SK-N-SH (cell line): ENCODE measurements at regions not wholly inside any gene's neighbourhood (a gene's known extent, or its start where the extent isn't known, plus 50 kb on each side); places are given as distances from the start of the nearest gene placed in this dataset.

ENCODE experiments used
- CTCF ChIA-PET: fragments of 300-600, 350-600 bp; formaldehyde crosslinking; extraction: SDS; loops from one replicate; lab custom pipeline; 2021; lab: Yijun Ruan, JAX
- POLR2A ChIA-PET: fragments of 350-600 bp; sonication (Branson Sonifier 250); formaldehyde crosslinking; extraction: SDS; loops from one replicate; lab custom pipeline; 2020; ENCODE audit warnings: antibody characterized with exemption, inconsistent platforms; lab: Yijun Ruan, JAX
- DNase-seq: peaks from one replicate; pipeline ENCODE4 v3.0.0; 2012
- H2AFZ ChIP-seq: fragments of 200-600 bp; sonication (generic); 2 replicates; pipeline ENCODE4 v1.8.1; 2016; ENCODE audit warnings: antibody characterized with exemption, mild to moderate bottlenecking, low read depth
- H3F3A ChIP-seq: fragments of 200-600 bp; sonication (generic); replicated peaks from 2 replicates; pipeline ENCODE3; 2016; ENCODE audit warnings: antibody characterized with exemption, mild to moderate bottlenecking; ENCODE audit not compliant: insufficient read depth
- H3K27ac ChIP-seq, 2 experiments: fragments of 200-500 bp in 1 of 2; fragments of 200-600 bp in 1 of 2; sonication (Bioruptor generic) in 1 of 2; sonication (generic), shearing (Covaris generic) in 1 of 2; 2 replicates each; pipeline versions ENCODE4 v1.5.1 to v1.6.1; 2014 to 2016; ENCODE audit warnings: low read depth in 2 of 2, inconsistent platforms in 1 of 2, low read length in 1 of 2, mild to moderate bottlenecking in 1 of 2, mixed read lengths in 1 of 2
- H3K27me3 ChIP-seq: fragments of 200-600 bp; sonication (generic), shearing (Covaris generic); 2 replicates; pipeline ENCODE4 v1.6.1; 2016; ENCODE audit warnings: mixed run types; ENCODE audit not compliant: insufficient read depth
- H3K36me3 ChIP-seq, 2 experiments: fragments of 200-500 bp in 1 of 2; fragments of 200-600 bp in 1 of 2; sonication (Bioruptor generic) in 1 of 2; sonication (generic) in 1 of 2; replicated peaks in 1 of 2; 2 replicates each; pipeline versions ENCODE3 to v1.5.1; 2014 to 2016; ENCODE audit warnings: low read length in 1 of 2, mild to moderate bottlenecking in 1 of 2; ENCODE audit not compliant: insufficient read depth in 2 of 2, control insufficient read depth in 1 of 2
- H3K4me1 ChIP-seq, 2 experiments: fragments of 200-500 bp in 1 of 2; fragments of 200-600 bp in 1 of 2; sonication (Bioruptor generic) in 1 of 2; sonication (generic), shearing (Covaris generic) in 1 of 2; 2 replicates each; pipeline versions ENCODE4 v1.5.1 to v1.6.1; 2014 to 2016; ENCODE audit warnings: low read depth in 1 of 2, low read length in 1 of 2, mixed run types in 1 of 2; ENCODE audit not compliant: insufficient read depth in 2 of 2, control insufficient read depth in 1 of 2
- H3K4me2 ChIP-seq: fragments of 200-600 bp; sonication (generic), shearing (Covaris generic); 2 replicates; pipeline ENCODE4 v1.6.1; 2017; ENCODE audit warnings: mixed run types
- H3K4me3 ChIP-seq, 2 experiments: fragments of 200-500 bp in 1 of 2; fragments of 200-600 bp in 1 of 2; sonication (Bioruptor generic) in 1 of 2; sonication (generic), shearing (Covaris generic) in 1 of 2; 2 replicates each; pipeline versions ENCODE4 v1.5.1 to v1.8.1; 2014 to 2016; ENCODE audit warnings: low read depth in 2 of 2, inconsistent platforms in 1 of 2, low read length in 1 of 2, mild to moderate bottlenecking in 1 of 2, mixed read lengths in 1 of 2, moderate library complexity in 1 of 2
- H3K79me2 ChIP-seq: fragments of 200-600 bp; sonication (generic); 2 replicates; pipeline ENCODE4 v1.8.1; 2017; ENCODE audit warnings: mild to moderate bottlenecking; ENCODE audit not compliant: insufficient read depth
- H3K9ac ChIP-seq: fragments of 200-600 bp; sonication (generic); 2 replicates; pipeline ENCODE4 v1.6.1; 2017; ENCODE audit warnings: mixed run types
- H3K9me2 ChIP-seq: fragments of 200-600 bp; sonication (generic); 2 replicates; pipeline ENCODE4 v1.6.1; 2017; ENCODE audit warnings: mixed run types
- H3K9me3 ChIP-seq: fragments of 200-600 bp; sonication (generic); 2 replicates; pipeline ENCODE4 v1.6.1; 2017; ENCODE audit warnings: mixed run types, mild to moderate bottlenecking, moderate library complexity
- H4K20me1 ChIP-seq: fragments of 200-600 bp; sonication (generic); 2 replicates; pipeline ENCODE4 v1.6.1; 2017; ENCODE audit warnings: mild to moderate bottlenecking, mixed run types; ENCODE audit not compliant: insufficient read depth
- ELF1 ChIP-seq: IDR thresholded peaks from 2 replicates; pipeline ENCODE4 v1.4.0; 2012
- EZH2phosphoT487 ChIP-seq: fragments of 200-600 bp; sonication (generic); IDR thresholded peaks from 2 replicates; pipeline ENCODE4 v1.6.1; 2017; ENCODE audit warnings: low read depth, mixed run types, mild to moderate bottlenecking, antibody characterized with exemption, moderate library complexity, borderline replicate concordance
- FOSL2 ChIP-seq: IDR thresholded peaks from 2 replicates; pipeline ENCODE4 v1.4.0; 2012; ENCODE audit warnings: low read depth, mild to moderate bottlenecking, moderate library complexity, borderline replicate concordance
- IRF3 ChIP-seq: fragments of 150-350 bp; IDR thresholded peaks from 2 replicates; pipeline ENCODE4 v1.6.1; 2016; ENCODE audit warnings: mild to moderate bottlenecking, low read depth, low read length
- MEF2A ChIP-seq: IDR thresholded peaks from 2 replicates; pipeline ENCODE4 v1.4.0; 2012; ENCODE audit warnings: low read depth, borderline replicate concordance
- MXI1 ChIP-seq: IDR thresholded peaks from 2 replicates; pipeline ENCODE4 v1.6.1; 2012; ENCODE audit warnings: mild to moderate bottlenecking, low read depth, low read length, improper control_type of control experiment
- PBX3 ChIP-seq: IDR thresholded peaks from 2 replicates; pipeline ENCODE4; 2012
- POLR2AphosphoS5 ChIP-seq: IDR thresholded peaks from 2 replicates; pipeline ENCODE4 v1.6.1; 2012; ENCODE audit warnings: low read depth, low read length
- RAD21 ChIP-seq: IDR thresholded peaks from 2 replicates; pipeline ENCODE4 v1.6.1; 2012; ENCODE audit warnings: mild to moderate bottlenecking, low read length
- RCOR1 ChIP-seq: fragments of 150-350 bp; IDR thresholded peaks from 2 replicates; pipeline ENCODE4 v1.6.1; 2017; ENCODE audit warnings: antibody characterized with exemption, low read length
- SIN3A ChIP-seq: IDR thresholded peaks from 2 replicates; pipeline ENCODE4 v1.6.1; 2012; ENCODE audit warnings: low read depth, mild to moderate bottlenecking, low read length, moderate library complexity, borderline replicate concordance
- USF1 ChIP-seq: IDR thresholded peaks from 2 replicates; pipeline ENCODE4 v1.4.0; 2012; ENCODE audit warnings: low read depth, borderline replicate concordance
- USF2 ChIP-seq: fragments of 150-350 bp; IDR thresholded peaks from 2 replicates; pipeline ENCODE4 v1.6.1; 2017; ENCODE audit warnings: antibody characterized with exemption, low read length, low read depth, borderline replicate concordance
- YY1 ChIP-seq: IDR thresholded peaks from 2 replicates; pipeline ENCODE4 v1.4.0; 2012; ENCODE audit warnings: low read depth, mild to moderate bottlenecking
- ZBTB33 ChIP-seq: IDR thresholded peaks from 2 replicates; pipeline ENCODE4 v1.4.0; 2012; ENCODE audit warnings: low read depth, borderline replicate concordance
- WGBS: methylation state at CpG from one replicate; pipeline ENCODE4 v1.1.6; 2017; ENCODE audit warnings: low lambda C conversion rate; 5-methylcytosine and 5-hydroxymethylcytosine counted together

- TF ChIP-seq RAD21 (no peak), USF1 (no peak), POLR2AphosphoS5 (no peak), ELF1 (no peak), MEF2A (no peak)
These were observed 98.7 kb upstream of the MLN start (continued) for GRCh38 chr6:33902457-33902853.

- H3F3A ChIP-seq = no peaks in the 10 kb centered on the region
- no peaks in the 10 kb centered on the region; a peak in 1 of 4 replicates for H3K4me1 ChIP-seq
- 53% methylated on average over 5 of the region's 5 CpGs for WGBS
- H2AFZ ChIP-seq = no peak overlapping the region
- no peak overlapping the region for H3K9ac ChIP-seq
- no peaks in the 10 kb centered on the region for H3K9me2 ChIP-seq
- H3K36me3 ChIP-seq = no peaks in the 10 kb centered on the region
- no peak overlapping the region for H3K27ac ChIP-seq
- ChIA-PET CTCF (no interaction called here), POLR2A (no interaction called here)
- no peaks in the 10 kb centered on the region for H4K20me1 ChIP-seq
- no peaks in the 10 kb centered on the region for H3K79me2 ChIP-seq
- no peak overlapping the region for H3K4me2 ChIP-seq
- H3K9me3 ChIP-seq = no peaks in the 10 kb centered on the region
- DNase-seq = no peak
- H3K27me3 ChIP-seq = peaks cover 18% of the 10 kb centered on the region
- no peak for TF ChIP-seq ELF1
- TF ChIP-seq PBX3 = no peak
- TF ChIP-seq IRF3 = no peak
- no peak for TF ChIP-seq USF2
- no peak for TF ChIP-seq FOSL2
- no peak overlapping the region for H3K4me3 ChIP-seq
These were observed 98.1 kb upstream of the MLN start for GRCh38 chr6:33901822-33902456.

GRCh38 chr6:33898771-33899170, 95.0 kb upstream of the MLN start:
- no peaks in the 10 kb centered on the region for H3K9me2 ChIP-seq
- ChIA-PET CTCF (no interaction called here), POLR2A (no interaction called here)
- H3K36me3 ChIP-seq = no peaks in the 10 kb centered on the region
- no peak overlapping the region for H3K27ac ChIP-seq
- no peak for DNase-seq
- H3K4me1 ChIP-seq = peaks cover 0 to 5% of the 10 kb centered on the region in 2 experiments; a peak in 1 of 4 replicates
- H3K79me2 ChIP-seq = no peaks in the 10 kb centered on the region
- peaks cover 15% of the 10 kb centered on the region for H3K27me3 ChIP-seq
- no peaks in the 10 kb centered on the region for H4K20me1 ChIP-seq
- no peak overlapping the region for H3K4me3 ChIP-seq
- WGBS = 50% methylated on average over 3 of the region's 3 CpGs
- H3K9ac ChIP-seq = no peak overlapping the region
- no peak overlapping the region for H3K4me2 ChIP-seq
- no peaks in the 10 kb centered on the region for H3K9me3 ChIP-seq
- no peaks in the 10 kb centered on the region for H3F3A ChIP-seq
- no peak overlapping the region for H2AFZ ChIP-seq
- TF ChIP-seq EZH2phosphoT487 = no peak
- TF ChIP-seq ZBTB33 = no peak
- no peak for TF ChIP-seq MXI1
- no peak for TF ChIP-seq YY1
- no peak for TF ChIP-seq RCOR1
- no peak for TF ChIP-seq FOSL2
- TF ChIP-seq SIN3A = no peak
- no peak for TF ChIP-seq RAD21
- TF ChIP-seq IRF3 = no peak
- TF ChIP-seq PBX3 = no peak
